Right cardiac atrium (tissue), 5 donors: ENCODE measurements at regions not wholly inside any gene's neighbourhood (a gene's known extent, or its start where the extent isn't known, plus 50 kb on each side); places are given as distances from the start of the nearest gene placed in this dataset.
A peak's percentile ranks its signal among the peaks of the same experiment; 100 is the strongest.
"Not testable (repeated sequence)": the region's sequence is repeated elsewhere in the genome, so short reads cannot be mapped to it uniquely, and the experiment has no call there.

Experiments
- ATAC-seq, 2 donors: fragments of 200-7000 bp; cut with Tn5 transposase; one replicate each; pipeline versions ENCODE4 v1.8.0 to v1.9.1; 2020; ENCODE audit warnings: moderate library complexity in 2 of 2, mild to moderate bottlenecking in 1 of 2
- DNase-seq, 3 donors: peaks; one replicate each; pipeline ENCODE4 v3.0.0-alpha.2; 2020
- H3K27ac ChIP-seq: one replicate; pipeline ENCODE4 v1.5.1; 2013; ENCODE audit warnings: mild to moderate bottlenecking, low read length, control low read depth, moderate library complexity
- H3K27me3 ChIP-seq: one replicate; pipeline ENCODE4 v1.6.1; 2013; ENCODE audit not compliant: control insufficient read depth, insufficient read depth
- H3K4me1 ChIP-seq: one replicate; pipeline ENCODE4 v1.6.1; 2013; ENCODE audit warnings: low read length; ENCODE audit not compliant: control insufficient read depth, insufficient read depth
- H3K4me3 ChIP-seq: one replicate; pipeline ENCODE4 v1.5.1; 2013; ENCODE audit warnings: low read length, control low read depth
- H3K9me3 ChIP-seq: one replicate; pipeline ENCODE4 v1.6.1; 2013; ENCODE audit warnings: low read length; ENCODE audit not compliant: control insufficient read depth
- WGBS: extraction: QIAGEN DNeasy Blood & Tissue Kit; methylation state at CpG from one replicate; pipeline ENCODE4 v1.1.7; 2013; 5-methylcytosine and 5-hydroxymethylcytosine counted together
- intact Hi-C, 4 donors: fragments of 100-400 bp; cut with DNase I; formaldehyde crosslinking; loops; one replicate each; pipeline versions ENCODE4 v1.11.0 to v1.14.0; 2022 to 2023
- donor health status: healthy with polysubstance abuse.
- donor health status: DM: no; HTN: yes; CAD: no.
- donor health status: DM: no; HTN: no; CAD: no.
- donor health status: DM: no; HTN: yes; CAD: no; lungs with severe emphysema.
- donor health status: DM: yes; HTN: yes; CAD: no.

GRCh38 chr6:875012-875411, 182.1 kb upstream of the EXOC2 start:
- Histone ChIP-seq H3K27ac (no peak overlapping the region), H3K27me3 (no peaks in the 10 kb centered on the region), H3K9me3 (no peaks in the 10 kb centered on the region), H3K4me1 (no peaks in the 10 kb centered on the region), H3K4me3 (no peak overlapping the region)
- 57% methylated on average over 8 of the region's 8 CpGs for WGBS
- ATAC-seq (no peak), DNase-seq (no peak)
- intact Hi-C loops: no loop called here

- intact Hi-C loops: no loop called here
- H3K27me3 ChIP-seq: no peaks in the 10 kb centered on the region
- DNase-seq: no peak
Measured at GRCh38 chr6:872570-873125, 179.7 kb upstream of the EXOC2 start.

GRCh38 chr6:871503-871902, 178.6 kb upstream of the EXOC2 start:
- Histone ChIP-seq H3K9me3 (no peaks in the 10 kb centered on the region), H3K4me3 (no peak overlapping the region), H3K4me1 (no peaks in the 10 kb centered on the region), H3K27ac (no peak overlapping the region), H3K27me3 (no peaks in the 10 kb centered on the region)
- intact Hi-C loops: no loop called here
- ATAC-seq (no peak), DNase-seq (no peak)
- WGBS: 91% methylated on average over 6 of the region's 6 CpGs

More at GRCh38 chr6:872570-873125, 179.7 kb upstream of the EXOC2 start:
- no peak for ATAC-seq
- Histone ChIP-seq H3K27ac (no peak overlapping the region), H3K4me1 (no peaks in the 10 kb centered on the region), H3K9me3 (no peaks in the 10 kb centered on the region), H3K4me3 (no peak overlapping the region)
- 83% methylated on average over 10 of the region's 10 CpGs for WGBS

GRCh38 chr6:870096-870495, 177.2 kb upstream of the EXOC2 start:
- no peak overlapping the region for H3K4me3 ChIP-seq
- intact Hi-C loops: no loop called here
- no peak for DNase-seq

GRCh38 chr6:868201-868600, 175.3 kb upstream of the EXOC2 start:
- no peak for ATAC-seq
- intact Hi-C loops: no loop called here
- no peaks in the 10 kb centered on the region for H3K9me3 ChIP-seq
- WGBS: 87% methylated on average over 8 of the region's 8 CpGs
- DNase-seq: no peak
- H3K4me3 ChIP-seq: no peak overlapping the region
- no peak overlapping the region for H3K27ac ChIP-seq
- no peaks in the 10 kb centered on the region for H3K4me1 ChIP-seq
- no peaks in the 10 kb centered on the region for H3K27me3 ChIP-seq

More at GRCh38 chr6:870096-870495, 177.2 kb upstream of the EXOC2 start:
- Histone ChIP-seq H3K27me3 (no peaks in the 10 kb centered on the region), H3K4me1 (no peaks in the 10 kb centered on the region), H3K9me3 (no peaks in the 10 kb centered on the region), H3K27ac (no peak overlapping the region)
- WGBS: 65% methylated on average over 5 of the region's 5 CpGs
- no peak for ATAC-seq

GRCh38 chr6:867378-867777, 174.4 kb upstream of the EXOC2 start:
- Histone ChIP-seq H3K4me3 (no peak overlapping the region), H3K27ac (no peak overlapping the region), H3K9me3 (no peaks in the 10 kb centered on the region), H3K27me3 (no peaks in the 10 kb centered on the region), H3K4me1 (no peaks in the 10 kb centered on the region)
- intact Hi-C loops: no loop called here
- no peak for ATAC-seq
- DNase-seq: no peak
- 78% methylated on average over 6 of the region's 6 CpGs for WGBS

- 79% methylated on average over 9 of the region's 9 CpGs for WGBS
- no peaks in the 10 kb centered on the region for H3K9me3 ChIP-seq
- H3K4me1 ChIP-seq: peaks cover 1% of the 10 kb centered on the region
- DNase-seq: no peak
- no peak overlapping the region for H3K27ac ChIP-seq
- no peak for ATAC-seq
- no peaks in the 10 kb centered on the region for H3K27me3 ChIP-seq
- no peak overlapping the region for H3K4me3 ChIP-seq
- intact Hi-C loops: no loop called here
Measured at GRCh38 chr6:866316-866715, 173.4 kb upstream of the EXOC2 start.

GRCh38 chr6:865846-866245, 172.9 kb upstream of the EXOC2 start:
- no peak for ATAC-seq
- no peaks in the 10 kb centered on the region for H3K27me3 ChIP-seq
- H3K4me3 ChIP-seq: no peak overlapping the region
- H3K4me1 ChIP-seq: peaks cover 1% of the 10 kb centered on the region
- no peak for DNase-seq
- WGBS: 80% methylated on average over 4 of the region's 4 CpGs
- intact Hi-C loops: no loop called here
- H3K9me3 ChIP-seq: no peaks in the 10 kb centered on the region
- no peak overlapping the region for H3K27ac ChIP-seq

- 89% methylated on average over 2 of the region's 2 CpGs for WGBS
- intact Hi-C loops: no loop called here
- no peak for DNase-seq
Measured at GRCh38 chr6:863831-864230, 170.9 kb upstream of the EXOC2 start.

GRCh38 chr6:863127-863526, 170.2 kb upstream of the EXOC2 start:
- ATAC-seq, H3K4me3 ChIP-seq, H3K27me3 ChIP-seq, H3K9me3 ChIP-seq, H3K27ac ChIP-seq, intact Hi-C loops, H3K4me1 ChIP-seq: not testable (repeated sequence)
- DNase-seq: peak in 2 of 3 donors; percentile 54 to 67
- 54% methylated on average over 3 of the region's 5 CpGs for WGBS

More at GRCh38 chr6:863831-864230, 170.9 kb upstream of the EXOC2 start:
- no peak for ATAC-seq
- Histone ChIP-seq H3K4me3 (no peak overlapping the region), H3K27me3 (no peaks in the 10 kb centered on the region), H3K4me1 (peaks cover 1% of the 10 kb centered on the region), H3K9me3 (no peaks in the 10 kb centered on the region), H3K27ac (no peak overlapping the region)

GRCh38 chr6:859936-860335, 167.0 kb upstream of the EXOC2 start:
- DNase-seq (no peak), ATAC-seq (no peak)
- WGBS: 78% methylated on average over 4 of the region's 4 CpGs
- no peaks in the 10 kb centered on the region for H3K9me3 ChIP-seq
- intact Hi-C loops: no loop called here
- no peak overlapping the region for H3K27ac ChIP-seq
- H3K27me3 ChIP-seq: no peaks in the 10 kb centered on the region
- peaks cover 1% of the 10 kb centered on the region for H3K4me1 ChIP-seq
- no peak overlapping the region for H3K4me3 ChIP-seq
